Upper lobe of left lung (tissue), 6 donors: ENCODE measurements at regions not wholly inside any gene's neighbourhood (a gene's known extent, or its start where the extent isn't known, plus 50 kb on each side); places are given as distances from the start of the nearest gene placed in this dataset.

Experiments used
- ATAC-seq, 2 donors: fragments of 200-7000 bp; cut with Tn5 transposase; one replicate each; pipeline ENCODE4 v1.9.1; 2022; ENCODE audit warnings: mild to moderate bottlenecking in 2 of 2, moderate library complexity in 2 of 2; ENCODE audit not compliant: low FRiP score in 2 of 2
- DNase-seq, 2 donors: peaks; one replicate each; pipeline ENCODE4 v3.0.0-alpha.2; 2019 to 2020
- H3K27ac ChIP-seq, 4 donors: fragments of 200-600 bp; sonication (generic); one replicate each; pipeline ENCODE4 v1.5.1; 2016 to 2019
- H3K27me3 ChIP-seq, 4 donors: fragments of 200-600 bp; sonication (generic); one replicate each; pipeline ENCODE4 v1.5.1; 2017 to 2019
- H3K36me3 ChIP-seq, 4 donors: fragments of 200-600 bp; sonication (generic); one replicate each; pipeline ENCODE4 v1.5.1; 2016 to 2019
- H3K4me1 ChIP-seq, 4 donors: fragments of 200-600 bp; sonication (generic); one replicate each; pipeline ENCODE4 v1.5.1; 2018 to 2019
- H3K4me3 ChIP-seq, 4 donors: fragments of 200-600 bp; sonication (generic); one replicate each; pipeline ENCODE4 v1.5.1; 2017 to 2019; ENCODE audit warnings: mild to moderate bottlenecking in 2 of 4, moderate library complexity in 1 of 4
- H3K9me3 ChIP-seq, 4 donors: fragments of 200-600 bp; sonication (generic); one replicate each; pipeline ENCODE4 v1.5.1; 2018 to 2019
- EP300 ChIP-seq, 4 donors: sonication (generic); formaldehyde crosslinking; IDR thresholded peaks; one replicate each; pipeline ENCODE4 v1.5.1; 2017; ENCODE audit warnings: antibody characterized with exemption in 4 of 4, control low read depth in 2 of 4
- POLR2A ChIP-seq, 4 donors: fragments of 450-650 bp; IDR thresholded peaks; one replicate each; pipeline ENCODE4 v1.5.1; 2016 to 2017; ENCODE audit warnings: antibody characterized with exemption in 4 of 4, mild to moderate bottlenecking in 2 of 4
- POLR2AphosphoS5 ChIP-seq, 2 donors: sonication (generic); formaldehyde crosslinking; IDR thresholded peaks; one replicate each; pipeline ENCODE4 v1.5.1; 2017; ENCODE audit warnings: antibody characterized with exemption in 2 of 2
- WGBS, 2 donors: methylation state at CpG; one replicate each; pipeline ENCODE4 v1.1.5; 2017 to 2018; 5-methylcytosine and 5-hydroxymethylcytosine counted together
- TF ChIP-seq, protein P1 (sequence below), 6 experiments: fragments of 450-650 bp in 4 of 6; fragments of 200-600 bp in 2 of 6; sonication (generic) in 2 of 6; IDR thresholded peaks; one replicate each; pipeline ENCODE4 v1.5.1; 2016 to 2019; ENCODE audit warnings: antibody characterized with exemption in 6 of 6
- donor health status: DM: no; HTN: no; CAD: no; lungs with moderate emphysema.
- donor health status: DM: no; HTN: yes; CAD: no; lungs with severe emphysema.

DNA sequence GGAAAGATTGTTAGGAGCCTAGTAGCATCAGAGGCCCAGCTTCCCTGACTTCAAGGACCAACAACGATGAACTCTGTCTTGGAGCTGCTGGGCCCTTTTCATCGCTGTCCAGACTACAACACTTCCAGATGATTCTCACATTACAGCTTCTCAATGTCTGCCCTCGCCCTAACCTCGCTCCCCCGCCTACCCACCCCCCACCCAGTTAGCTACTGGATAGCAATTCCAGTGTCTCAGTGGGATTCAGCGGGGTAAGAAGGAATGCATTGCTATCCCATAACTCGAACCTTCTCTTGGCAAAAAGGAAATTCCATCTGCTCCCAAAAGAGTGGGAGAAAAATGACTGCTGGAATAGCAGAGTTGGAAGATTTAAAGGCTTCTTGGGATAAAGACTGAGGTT, 65.0 kb downstream of the RPL37A start:
- DNase-seq (no peak), ATAC-seq (no peak)
- peaks cover 0 to 3% (median 0%) of the 10 kb centered on the region in 4 donors for H3K4me1 ChIP-seq
- no peaks in the 10 kb centered on the region for H3K36me3 ChIP-seq
- 85 to 88% methylated on average over 7 of the region's 7 CpGs for WGBS, 2 donors
- no peaks in the 10 kb centered on the region for H3K9me3 ChIP-seq
- no peak overlapping the region for H3K27ac ChIP-seq
- TF ChIP-seq EP300 (IDR thresholded peaks at IDR 0.05) = no peak
- no peak for TF ChIP-seq POLR2AphosphoS5 (IDR thresholded peaks at IDR 0.05)
- TF ChIP-seq, protein P1, sequence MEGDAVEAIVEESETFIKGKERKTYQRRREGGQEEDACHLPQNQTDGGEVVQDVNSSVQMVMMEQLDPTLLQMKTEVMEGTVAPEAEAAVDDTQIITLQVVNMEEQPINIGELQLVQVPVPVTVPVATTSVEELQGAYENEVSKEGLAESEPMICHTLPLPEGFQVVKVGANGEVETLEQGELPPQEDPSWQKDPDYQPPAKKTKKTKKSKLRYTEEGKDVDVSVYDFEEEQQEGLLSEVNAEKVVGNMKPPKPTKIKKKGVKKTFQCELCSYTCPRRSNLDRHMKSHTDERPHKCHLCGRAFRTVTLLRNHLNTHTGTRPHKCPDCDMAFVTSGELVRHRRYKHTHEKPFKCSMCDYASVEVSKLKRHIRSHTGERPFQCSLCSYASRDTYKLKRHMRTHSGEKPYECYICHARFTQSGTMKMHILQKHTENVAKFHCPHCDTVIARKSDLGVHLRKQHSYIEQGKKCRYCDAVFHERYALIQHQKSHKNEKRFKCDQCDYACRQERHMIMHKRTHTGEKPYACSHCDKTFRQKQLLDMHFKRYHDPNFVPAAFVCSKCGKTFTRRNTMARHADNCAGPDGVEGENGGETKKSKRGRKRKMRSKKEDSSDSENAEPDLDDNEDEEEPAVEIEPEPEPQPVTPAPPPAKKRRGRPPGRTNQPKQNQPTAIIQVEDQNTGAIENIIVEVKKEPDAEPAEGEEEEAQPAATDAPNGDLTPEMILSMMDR (IDR thresholded peaks at IDR 0.05) = no peak
- no peak for TF ChIP-seq POLR2A (IDR thresholded peaks at IDR 0.05)
- H3K4me3 ChIP-seq = no peak overlapping the region
- no peaks in the 10 kb centered on the region for H3K27me3 ChIP-seq

DNA sequence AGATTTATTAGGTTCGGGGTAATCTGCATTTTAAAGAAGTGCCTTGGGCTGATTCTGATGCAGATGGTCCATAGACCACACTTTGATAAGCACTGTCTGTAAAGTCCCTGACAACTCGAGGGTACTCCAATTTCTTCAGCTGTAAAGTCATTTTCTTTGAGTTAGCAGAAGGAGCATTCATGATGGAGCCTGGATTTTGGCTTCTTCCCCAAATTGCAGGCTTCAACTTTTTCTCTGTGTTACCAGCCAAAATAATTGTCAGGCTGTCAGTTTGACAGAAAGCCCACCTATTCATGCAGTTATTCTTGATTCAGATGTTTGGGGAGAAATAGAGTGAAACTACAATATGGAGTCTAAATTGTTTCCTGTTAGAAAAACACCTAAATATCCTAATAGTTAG, 66.0 kb downstream of the RPL37A start:
- Histone ChIP-seq H3K36me3 (no peaks in the 10 kb centered on the region), H3K27me3 (no peaks in the 10 kb centered on the region), H3K4me3 (no peak overlapping the region), H3K27ac (no peak overlapping the region), H3K4me1 (peaks cover 0 to 3% (median 0%) of the 10 kb centered on the region in 4 donors), H3K9me3 (no peaks in the 10 kb centered on the region)
- TF ChIP-seq, protein P1 (IDR thresholded peaks at IDR 0.05) = no peak
- TF ChIP-seq POLR2A (IDR thresholded peaks at IDR 0.05) (no peak), EP300 (IDR thresholded peaks at IDR 0.05) (no peak), POLR2AphosphoS5 (IDR thresholded peaks at IDR 0.05) (no peak)
- no peak for ATAC-seq
- DNase-seq = no peak
- WGBS, 2 donors = 73 to 78% methylated on average over 2 of the region's 2 CpGs

DNA sequence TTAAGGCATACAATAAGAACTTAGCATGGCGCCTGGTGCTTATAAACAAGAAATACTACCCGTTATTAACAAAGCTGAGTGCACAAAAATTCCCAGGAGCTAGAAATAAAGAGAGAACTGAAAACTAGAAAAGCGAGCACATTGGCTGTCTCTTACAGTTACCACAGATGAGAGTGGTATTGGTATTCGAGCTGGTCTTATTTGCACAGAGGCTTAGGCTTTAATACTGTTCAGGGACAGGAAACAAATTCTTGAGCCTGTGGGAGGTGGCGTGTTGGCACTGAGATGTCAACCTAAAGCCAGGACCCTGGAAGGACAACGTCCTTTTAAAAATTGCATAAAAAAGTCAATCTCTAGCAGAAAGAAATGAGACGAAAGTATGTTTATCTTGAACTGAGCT, 67.3 kb upstream of the IGFBP2 start:
- H3K27ac ChIP-seq = no peak overlapping the region

DNA sequence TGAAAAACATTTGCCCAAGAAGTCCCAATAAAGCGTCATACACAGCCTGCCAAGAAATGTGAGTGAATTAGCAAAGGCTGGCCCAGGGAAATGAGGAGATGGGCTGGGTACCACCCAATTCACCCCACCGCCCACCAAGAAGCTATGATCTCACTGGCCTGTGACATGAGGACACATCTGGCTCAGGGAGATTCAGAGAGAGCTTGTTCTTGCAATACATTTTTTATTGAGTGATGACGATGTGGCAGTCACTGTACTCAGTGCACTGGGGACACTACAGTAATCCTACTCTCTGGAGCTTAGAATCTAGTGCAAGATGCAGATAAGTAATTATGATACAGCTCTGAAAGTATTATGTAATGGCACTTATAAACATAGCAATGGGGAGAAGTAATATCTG, 64.6 kb upstream of the IGFBP2 start:
- TF ChIP-seq, protein P1 (IDR thresholded peaks at IDR 0.05) = no peak
- no peak for TF ChIP-seq EP300 (IDR thresholded peaks at IDR 0.05)
- TF ChIP-seq POLR2A (IDR thresholded peaks at IDR 0.05) = no peak
- no peak for TF ChIP-seq POLR2AphosphoS5 (IDR thresholded peaks at IDR 0.05)
- no peak for DNase-seq
- Histone ChIP-seq H3K36me3 (no peaks in the 10 kb centered on the region), H3K9me3 (no peaks in the 10 kb centered on the region), H3K27ac (no peak overlapping the region), H3K27me3 (no peaks in the 10 kb centered on the region), H3K4me1 (peaks cover 0 to 11% (median 6%) of the 10 kb centered on the region in 4 donors), H3K4me3 (no peak overlapping the region)
- ATAC-seq = peak in 1 of 2 donors; percentile 37
- WGBS, 2 donors = 84 to 93% methylated on average over 3 of the region's 3 CpGs

More for the DNA sequence above, 67.3 kb upstream of the IGFBP2 start:
- DNase-seq = no peak
- H3K4me3 ChIP-seq = no peak overlapping the region
- no peaks in the 10 kb centered on the region for H3K27me3 ChIP-seq
- no peaks in the 10 kb centered on the region for H3K9me3 ChIP-seq
- no peaks in the 10 kb centered on the region for H3K36me3 ChIP-seq
- TF ChIP-seq POLR2AphosphoS5 (IDR thresholded peaks at IDR 0.05) = no peak
- no peak for TF ChIP-seq EP300 (IDR thresholded peaks at IDR 0.05)
- TF ChIP-seq POLR2A (IDR thresholded peaks at IDR 0.05) = no peak
- TF ChIP-seq, protein P1 (IDR thresholded peaks at IDR 0.05) = no peak
- no peak for ATAC-seq
- 77 to 80% methylated on average over 7 of the region's 7 CpGs for WGBS, 2 donors
- no peaks in the 10 kb centered on the region for H3K4me1 ChIP-seq

DNA sequence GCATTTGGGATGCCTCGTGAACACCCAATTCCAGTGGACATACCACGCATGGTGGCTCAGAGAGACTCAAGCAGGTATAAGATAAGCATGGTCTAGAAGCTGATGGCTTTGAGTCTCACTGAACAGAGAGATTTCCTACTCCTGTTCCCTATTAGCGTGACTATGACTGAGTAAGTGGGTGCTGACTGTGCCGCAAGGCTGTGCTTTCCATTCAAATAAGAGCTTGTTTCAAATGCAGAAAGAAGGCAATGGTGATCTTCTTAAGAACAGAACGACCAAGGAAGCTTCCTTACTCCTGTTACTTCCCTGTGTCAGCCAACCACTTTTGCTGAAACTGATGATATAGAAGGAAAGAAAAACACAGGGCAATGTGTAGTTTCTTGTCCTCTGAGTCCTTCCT, 63.5 kb upstream of the IGFBP2 start:
- H3K4me1 ChIP-seq = peaks cover 0 to 17% (median 6%) of the 10 kb centered on the region in 4 donors
- H3K27ac ChIP-seq = no peak overlapping the region
- no peaks in the 10 kb centered on the region for H3K27me3 ChIP-seq
- no peaks in the 10 kb centered on the region for H3K9me3 ChIP-seq
- no peak for DNase-seq
- ATAC-seq = no peak
- WGBS, 2 donors = 90 to 93% methylated on average over 5 of the region's 5 CpGs
- H3K36me3 ChIP-seq = no peaks in the 10 kb centered on the region
- H3K4me3 ChIP-seq = no peak overlapping the region
- TF ChIP-seq EP300 (IDR thresholded peaks at IDR 0.05) = no peak
- TF ChIP-seq POLR2A (IDR thresholded peaks at IDR 0.05) = no peak
- no peak for TF ChIP-seq POLR2AphosphoS5 (IDR thresholded peaks at IDR 0.05)
- TF ChIP-seq, protein P1 (IDR thresholded peaks at IDR 0.05) = no peak
